ENCODE measurements at regions not wholly inside any gene's neighbourhood (a gene's known extent, or its start where the extent isn't known, plus 50 kb on each side); places are given as distances from the start of the nearest gene placed in this dataset.
"Not testable (repeated sequence)": the region's sequence is repeated elsewhere in the genome, so short reads cannot be mapped to it uniquely, and the experiment has no call there.

- ATAC-seq (no peak), DNase-seq (no peak)
- Histone ChIP-seq H3K4me3 (no peak overlapping the region), H3K36me3 (no peaks in the 10 kb centered on the region), H3K27me3 (no peaks in the 10 kb centered on the region), H3K9me3 (no peaks in the 10 kb centered on the region), H3K4me1 (no peaks in the 10 kb centered on the region), H3K27ac (no peak overlapping the region)
- in situ Hi-C loops (cut with MboI; ENCODE audit: low sequenced_read_pairs in 4 of 4) = no loop called here
- intact Hi-C loops (cut with DNase I; ENCODE audit: low total_unique reads) = no loop called here
- TF ChIP-seq CTCF (IDR thresholded peaks at IDR 0.05 in 4 of 5, conservative IDR thresholded peaks at IDR 0.05 in 1 of 5) (no peak), POLR2A (IDR thresholded peaks at IDR 0.05) (no peak)
These were observed 280.0 kb upstream of the NRG3 start for GRCh38 chr10:81594991-81595390.

GRCh38 chr10:81600185-81600584 is 274.8 kb upstream of the NRG3 start:
- intact Hi-C loops (cut with DNase I; ENCODE audit: low total_unique reads) = no loop called here
- H3K27ac ChIP-seq = no peak overlapping the region
- no peaks in the 10 kb centered on the region for H3K9me3 ChIP-seq
- no peaks in the 10 kb centered on the region for H3K36me3 ChIP-seq
- TF ChIP-seq POLR2A (IDR thresholded peaks at IDR 0.05) = no peak
- TF ChIP-seq CTCF (IDR thresholded peaks at IDR 0.05 in 4 of 5, conservative IDR thresholded peaks at IDR 0.05 in 1 of 5) = no peak
- in situ Hi-C loops (cut with MboI; ENCODE audit: low sequenced_read_pairs in 4 of 4) = no loop called here
- no peaks in the 10 kb centered on the region for H3K4me1 ChIP-seq
- no peak overlapping the region for H3K4me3 ChIP-seq
- ATAC-seq (no peak), DNase-seq (no peak)
- H3K27me3 ChIP-seq = no peaks in the 10 kb centered on the region

GRCh38 chr10:81603106-81603620 is 271.8 kb upstream of the NRG3 start:
- Histone ChIP-seq H3K4me3 (no peak overlapping the region), H3K4me1 (no peaks in the 10 kb centered on the region), H3K27me3 (no peaks in the 10 kb centered on the region), H3K9me3 (no peaks in the 10 kb centered on the region), H3K27ac (no peak overlapping the region), H3K36me3 (no peaks in the 10 kb centered on the region)
- in situ Hi-C loops (cut with MboI; ENCODE audit: low sequenced_read_pairs in 4 of 4) (no loop called here), intact Hi-C loops (cut with DNase I; ENCODE audit: low total_unique reads) (no loop called here)
- ATAC-seq = no peak
- no peak for TF ChIP-seq POLR2A (IDR thresholded peaks at IDR 0.05)
- no peak for TF ChIP-seq CTCF (IDR thresholded peaks at IDR 0.05 in 4 of 5, conservative IDR thresholded peaks at IDR 0.05 in 1 of 5)
- no peak for DNase-seq

- intact Hi-C loops (cut with DNase I; ENCODE audit: low total_unique reads); H3K9me3 ChIP-seq: not testable (repeated sequence)
These were observed 230.5 kb upstream of the NRG3 start for GRCh38 chr10:81644485-81644884.

GRCh38 chr10:81655986-81656385 is 219.0 kb upstream of the NRG3 start:
- TF ChIP-seq POLR2A (IDR thresholded peaks at IDR 0.05) (no peak), CTCF (IDR thresholded peaks at IDR 0.05 in 4 of 5, conservative IDR thresholded peaks at IDR 0.05 in 1 of 5) (no peak)
- intact Hi-C loops (cut with DNase I; ENCODE audit: low total_unique reads) (no loop called here), in situ Hi-C loops (cut with MboI; ENCODE audit: low sequenced_read_pairs in 4 of 4) (no loop called here)
- no peaks in the 10 kb centered on the region for H3K9me3 ChIP-seq
- ATAC-seq = no peak
- no peaks in the 10 kb centered on the region for H3K27me3 ChIP-seq
- H3K36me3 ChIP-seq = no peaks in the 10 kb centered on the region
- H3K4me3 ChIP-seq = no peak overlapping the region
- no peak overlapping the region for H3K27ac ChIP-seq
- no peak for DNase-seq
- H3K4me1 ChIP-seq = no peaks in the 10 kb centered on the region

More at GRCh38 chr10:81644485-81644884, 230.5 kb upstream of the NRG3 start:
- H3K27ac ChIP-seq; ATAC-seq; H3K4me1 ChIP-seq; DNase-seq; in situ Hi-C loops (cut with MboI; ENCODE audit: low sequenced_read_pairs in 4 of 4); H3K36me3 ChIP-seq; H3K4me3 ChIP-seq; H3K27me3 ChIP-seq: not testable (repeated sequence)
